ENCODE measurements at regions not wholly inside any gene's neighbourhood (a gene's known extent, or its start where the extent isn't known, plus 50 kb on each side); places are given as distances from the start of the nearest gene placed in this dataset.

DNA sequence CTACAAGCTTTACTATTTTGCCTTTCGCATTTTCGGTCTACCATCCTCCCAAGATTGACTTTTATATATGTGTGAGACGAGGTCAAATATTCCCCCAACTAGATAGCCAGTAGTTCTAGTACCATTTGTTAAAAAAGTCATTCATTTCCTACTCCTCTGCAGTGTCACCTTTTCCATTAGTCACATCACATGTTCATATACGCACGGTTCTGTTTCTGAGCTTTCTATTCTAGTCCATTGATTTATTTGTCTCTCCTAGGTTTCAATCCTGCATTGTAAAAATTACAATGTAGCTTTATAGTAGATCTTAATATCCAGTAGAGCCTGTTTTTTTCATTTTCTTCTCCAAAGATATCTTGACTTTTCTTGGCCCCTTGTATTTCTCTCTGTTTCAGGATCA lies 528.7 kb upstream of the TRPC7 start:
- Histone ChIP-seq H3K4me3 (no peak overlapping the region), H3K4me1 (no peaks in the 10 kb centered on the region), H3K9me3 (no peaks in the 10 kb centered on the region), H3K27me3 (no peaks in the 10 kb centered on the region), H3K36me3 (no peaks in the 10 kb centered on the region), H3K27ac (no peak overlapping the region)
- no peak for TF ChIP-seq POLR2AphosphoS5 (IDR thresholded peaks at IDR 0.05)
- TF ChIP-seq CTCF (IDR thresholded peaks at IDR 0.05): no peak
- no peak for TF ChIP-seq POLR2A (IDR thresholded peaks at IDR 0.05)
- intact Hi-C loops (cut with DNase I; ENCODE audit: low total_unique reads): no loop called here
- no peak for DNase-seq (ENCODE audit: low spot score in 2 of 2)

DNA sequence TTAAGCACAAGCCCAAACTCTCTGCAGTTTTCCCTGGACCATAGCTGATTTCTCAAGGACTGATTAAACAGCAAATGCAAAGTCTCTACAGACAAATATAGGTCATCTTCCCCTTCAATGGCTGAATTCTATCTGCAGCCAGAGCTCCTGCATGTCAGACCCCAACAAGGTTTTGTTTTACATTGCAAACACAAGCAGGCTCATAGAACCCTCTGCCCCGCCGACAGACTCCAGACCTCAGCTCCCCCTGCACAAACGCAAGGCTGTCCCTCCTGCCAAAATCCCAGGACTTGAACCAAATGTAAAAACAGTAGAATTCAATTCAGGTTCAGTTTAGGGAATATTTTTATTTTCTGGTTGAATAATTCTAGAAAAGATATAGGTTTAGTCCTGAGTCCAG lies 526.7 kb upstream of the TRPC7 start:
- TF ChIP-seq POLR2A (IDR thresholded peaks at IDR 0.05) (no peak), POLR2AphosphoS5 (IDR thresholded peaks at IDR 0.05) (no peak), CTCF (IDR thresholded peaks at IDR 0.05) (no peak)
- intact Hi-C loops (cut with DNase I; ENCODE audit: low total_unique reads): no loop called here
- Histone ChIP-seq H3K9me3 (no peaks in the 10 kb centered on the region), H3K27ac (no peak overlapping the region), H3K36me3 (no peaks in the 10 kb centered on the region), H3K4me1 (no peaks in the 10 kb centered on the region), H3K27me3 (no peaks in the 10 kb centered on the region), H3K4me3 (no peak overlapping the region)
- DNase-seq (ENCODE audit: low spot score in 2 of 2): no peak

DNA sequence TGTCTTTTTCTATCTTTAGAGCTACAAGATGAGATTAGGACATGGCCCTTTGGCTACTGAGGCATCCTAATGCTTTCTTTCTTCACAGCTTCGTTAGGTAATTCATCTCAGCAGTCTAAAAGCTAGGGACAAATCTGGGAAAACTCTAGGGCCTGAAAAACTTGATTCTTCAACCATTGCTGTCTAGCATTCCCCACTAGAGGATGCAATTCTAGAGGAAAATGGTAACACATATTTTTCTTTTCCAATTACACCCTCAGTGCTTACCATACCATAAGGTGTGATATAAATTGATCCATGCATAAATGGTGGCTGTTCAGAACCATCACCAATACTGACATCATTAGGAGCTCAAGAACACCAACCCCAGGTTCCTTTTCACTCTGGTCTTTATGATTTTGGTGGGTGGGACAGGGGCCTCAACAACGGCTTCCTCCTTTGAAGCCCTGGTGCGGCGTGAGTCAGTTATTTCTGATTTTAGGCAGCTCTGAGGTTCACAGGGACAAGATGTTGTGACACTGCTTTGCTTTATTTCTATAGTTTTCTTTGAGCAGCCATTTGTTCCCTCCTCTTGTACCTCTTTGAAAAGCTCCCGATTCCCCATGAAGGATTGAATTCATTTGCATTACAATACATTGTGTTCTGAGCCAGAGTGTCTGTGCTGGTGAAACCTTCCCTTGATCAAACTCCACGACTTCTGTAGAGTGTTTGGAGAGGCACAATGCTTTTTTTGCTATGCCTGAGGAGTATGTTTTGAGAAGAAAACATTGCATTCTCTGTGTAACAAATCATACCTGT lies 526.0 kb upstream of the TRPC7 start:
- TF ChIP-seq POLR2A (IDR thresholded peaks at IDR 0.05) (no peak), CTCF (IDR thresholded peaks at IDR 0.05) (no peak), POLR2AphosphoS5 (IDR thresholded peaks at IDR 0.05) (no peak)
- H3K27ac ChIP-seq: no peak overlapping the region
- intact Hi-C loops (cut with DNase I; ENCODE audit: low total_unique reads): no loop called here
- no peaks in the 10 kb centered on the region for H3K4me1 ChIP-seq
- no peak overlapping the region for H3K4me3 ChIP-seq
- DNase-seq (ENCODE audit: low spot score in 2 of 2): no peak
- no peaks in the 10 kb centered on the region for H3K9me3 ChIP-seq
- H3K27me3 ChIP-seq: no peaks in the 10 kb centered on the region
- H3K36me3 ChIP-seq: no peaks in the 10 kb centered on the region

DNA sequence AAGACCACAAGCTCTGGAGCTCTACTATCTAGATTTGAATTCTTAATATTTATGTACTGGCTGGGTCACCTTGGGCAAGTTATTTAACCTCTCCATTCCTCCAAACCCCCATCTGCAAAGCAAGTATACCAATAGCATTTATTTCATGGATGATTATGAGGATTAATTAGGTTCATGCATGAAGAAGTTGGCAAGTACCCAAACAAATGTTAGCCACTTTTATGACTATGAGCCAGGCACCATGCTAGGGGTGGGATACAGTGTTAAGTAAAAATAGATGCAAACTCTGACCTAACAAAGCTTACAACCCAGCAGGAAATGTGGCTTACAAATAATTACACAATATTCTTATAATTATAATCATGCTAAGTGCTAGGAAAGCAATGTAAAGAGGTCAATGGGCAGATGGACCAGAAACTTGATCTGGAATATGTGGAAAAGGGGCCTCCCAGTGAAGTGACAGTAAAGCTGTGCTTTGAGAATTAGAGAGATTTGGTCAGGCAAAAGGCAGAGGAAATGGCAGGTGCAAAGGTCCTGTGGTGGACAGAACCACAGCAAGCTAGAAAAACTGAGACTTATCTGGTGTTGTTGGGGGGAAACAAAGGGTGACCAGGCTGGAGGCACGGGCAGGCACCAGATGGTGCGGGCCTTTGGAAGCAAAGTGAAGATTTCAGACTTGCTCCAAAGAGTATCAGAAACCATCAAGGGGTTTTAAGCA lies 525.2 kb upstream of the TRPC7 start:
- no peaks in the 10 kb centered on the region for H3K9me3 ChIP-seq
- intact Hi-C loops (cut with DNase I; ENCODE audit: low total_unique reads): no loop called here
- no peak overlapping the region for H3K4me3 ChIP-seq
- no peak overlapping the region for H3K27ac ChIP-seq
- no peak for TF ChIP-seq CTCF (IDR thresholded peaks at IDR 0.05)
- no peak for TF ChIP-seq POLR2AphosphoS5 (IDR thresholded peaks at IDR 0.05)
- TF ChIP-seq POLR2A (IDR thresholded peaks at IDR 0.05): no peak
- no peaks in the 10 kb centered on the region for H3K36me3 ChIP-seq
- no peaks in the 10 kb centered on the region for H3K4me1 ChIP-seq
- no peaks in the 10 kb centered on the region for H3K27me3 ChIP-seq
- no peak for DNase-seq (ENCODE audit: low spot score in 2 of 2)

DNA sequence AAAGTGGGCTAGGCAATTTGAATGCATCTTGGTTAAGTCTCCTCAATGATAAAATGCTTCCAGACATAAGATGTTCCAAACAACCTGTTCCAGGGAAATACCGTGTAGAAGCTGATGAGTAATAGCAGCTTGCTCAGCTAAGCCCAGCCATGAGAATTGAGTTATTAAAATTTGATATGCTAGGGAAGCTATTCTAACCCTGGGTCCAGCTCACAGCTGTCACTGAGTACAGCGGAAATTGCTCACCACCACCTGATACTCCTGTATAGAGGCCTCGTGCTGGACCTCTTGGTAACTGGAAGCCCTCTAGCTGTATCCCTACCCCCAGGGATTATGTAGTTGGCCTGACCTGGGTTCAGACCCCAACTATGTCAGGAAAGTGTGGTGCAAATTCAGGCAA lies 521.3 kb upstream of the TRPC7 start:
- H3K9me3 ChIP-seq: no peaks in the 10 kb centered on the region
- no peak overlapping the region for H3K27ac ChIP-seq
- TF ChIP-seq POLR2A (IDR thresholded peaks at IDR 0.05) (no peak), CTCF (IDR thresholded peaks at IDR 0.05) (no peak), POLR2AphosphoS5 (IDR thresholded peaks at IDR 0.05) (no peak)
- no peaks in the 10 kb centered on the region for H3K36me3 ChIP-seq
- no peak overlapping the region for H3K4me3 ChIP-seq
- no peaks in the 10 kb centered on the region for H3K4me1 ChIP-seq
- no peak for DNase-seq (ENCODE audit: low spot score in 2 of 2)
- no peaks in the 10 kb centered on the region for H3K27me3 ChIP-seq
- intact Hi-C loops (cut with DNase I; ENCODE audit: low total_unique reads): no loop called here
